HUES64 (cell line): ENCODE measurements at regions not wholly inside any gene's neighbourhood (a gene's known extent, or its start where the extent isn't known, plus 50 kb on each side); places are given as distances from the start of the nearest gene placed in this dataset.

Experiments used
- H3K27ac ChIP-seq: 2 replicates; pipeline ENCODE4 v1.7.0; 2013; ENCODE audit warnings: low read depth, low read length, inconsistent platforms
- H3K27me3 ChIP-seq: 2 replicates; pipeline ENCODE4 v1.6.1; 2013; ENCODE audit warnings: mild to moderate bottlenecking, low read length; ENCODE audit not compliant: insufficient read depth
- H3K36me3 ChIP-seq: 2 replicates; pipeline ENCODE4 v1.6.1; 2013; ENCODE audit warnings: mild to moderate bottlenecking, low read length; ENCODE audit not compliant: insufficient read depth
- H3K4me1 ChIP-seq: 2 replicates; pipeline ENCODE4 v1.6.1; 2013; ENCODE audit warnings: mild to moderate bottlenecking, low read length, moderate library complexity; ENCODE audit not compliant: insufficient read depth
- H3K4me3 ChIP-seq: 2 replicates; pipeline ENCODE4 v1.5.1; 2013; ENCODE audit warnings: mild to moderate bottlenecking, low read length, moderate library complexity
- H3K9ac ChIP-seq: 2 replicates; pipeline ENCODE4 v1.6.1; 2013; ENCODE audit warnings: mild to moderate bottlenecking, low read depth, low read length
- H3K9me3 ChIP-seq: 2 replicates; pipeline ENCODE4 v1.6.1; 2013; ENCODE audit warnings: low read depth, low read length; ENCODE audit not compliant: insufficient read depth
- WGBS: fragments of 150-250, 120-280 bp; methylation state at CpG from one replicate; pipeline ENCODE4 v1.1.7; 2013; ENCODE audit warnings: missing lambda C conversion rate; 5-methylcytosine and 5-hydroxymethylcytosine counted together

DNA sequence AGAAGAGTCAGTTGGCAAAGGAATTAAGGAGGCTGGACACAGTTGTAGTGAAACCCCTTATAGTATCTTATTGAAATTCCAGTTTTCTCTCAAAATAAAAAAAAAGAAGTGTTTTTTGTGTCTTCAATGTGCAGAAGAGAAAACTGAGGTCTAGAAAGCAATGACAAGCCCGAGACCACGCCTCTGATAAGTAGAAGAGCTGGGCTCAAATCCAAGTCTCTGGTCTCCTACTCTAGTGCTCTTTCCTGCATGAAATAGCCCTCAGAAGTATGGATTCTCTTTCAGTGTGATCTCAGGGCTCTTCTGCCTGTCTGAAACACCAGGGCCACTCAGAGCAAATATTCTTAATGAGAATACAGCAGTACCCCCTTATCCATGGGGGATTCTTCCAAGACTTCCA, 200.9 kb downstream of the KIF18A start:
- H3K9me3 ChIP-seq = no peaks in the 10 kb centered on the region
- no peak overlapping the region for H3K27ac ChIP-seq
- no peak overlapping the region for H3K9ac ChIP-seq
- no peaks in the 10 kb centered on the region for H3K27me3 ChIP-seq
- H3K4me1 ChIP-seq = no peaks in the 10 kb centered on the region
- no peaks in the 10 kb centered on the region for H3K36me3 ChIP-seq
- H3K4me3 ChIP-seq = no peak overlapping the region
- 95% methylated on average over 2 of the region's 2 CpGs for WGBS

DNA sequence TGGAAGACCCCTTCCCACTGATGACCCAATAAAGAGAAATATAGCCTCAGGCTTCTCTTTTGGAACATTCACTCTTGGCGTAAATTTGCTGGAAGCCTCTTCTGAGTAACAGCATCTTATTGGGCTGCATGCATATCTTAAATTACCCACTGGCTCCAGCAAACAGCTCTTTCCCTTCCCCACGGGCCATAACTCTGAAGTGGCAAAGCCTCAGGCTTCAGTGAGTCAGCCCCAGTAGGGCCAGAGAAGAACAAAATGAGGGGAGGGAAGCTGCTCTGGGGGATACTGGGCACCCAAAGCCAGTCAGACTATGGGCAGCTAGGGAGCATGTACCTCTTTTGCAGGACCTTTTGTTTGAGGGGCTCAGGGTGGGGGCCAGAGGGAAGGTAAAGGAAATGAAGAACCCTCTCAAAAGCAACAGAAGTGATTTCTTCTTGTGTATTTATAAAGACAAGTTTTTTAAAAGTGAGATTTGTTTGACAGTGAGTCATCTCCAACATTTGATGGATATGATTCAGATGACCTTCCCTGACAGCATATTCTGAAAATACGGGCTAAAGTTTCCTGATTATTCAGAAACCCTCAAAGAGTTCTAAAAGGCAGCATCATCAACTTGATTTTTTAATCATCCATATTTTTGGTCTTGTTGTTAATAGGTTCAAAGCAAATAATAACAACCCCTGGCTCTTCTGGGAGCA, 203.4 kb downstream of the KIF18A start:
- Histone ChIP-seq H3K27ac (no peak overlapping the region), H3K27me3 (no peaks in the 10 kb centered on the region), H3K9me3 (no peaks in the 10 kb centered on the region), H3K9ac (no peak overlapping the region), H3K4me3 (no peak overlapping the region), H3K36me3 (no peaks in the 10 kb centered on the region), H3K4me1 (no peaks in the 10 kb centered on the region)
- 86% methylated on average over 3 of the region's 3 CpGs for WGBS

DNA sequence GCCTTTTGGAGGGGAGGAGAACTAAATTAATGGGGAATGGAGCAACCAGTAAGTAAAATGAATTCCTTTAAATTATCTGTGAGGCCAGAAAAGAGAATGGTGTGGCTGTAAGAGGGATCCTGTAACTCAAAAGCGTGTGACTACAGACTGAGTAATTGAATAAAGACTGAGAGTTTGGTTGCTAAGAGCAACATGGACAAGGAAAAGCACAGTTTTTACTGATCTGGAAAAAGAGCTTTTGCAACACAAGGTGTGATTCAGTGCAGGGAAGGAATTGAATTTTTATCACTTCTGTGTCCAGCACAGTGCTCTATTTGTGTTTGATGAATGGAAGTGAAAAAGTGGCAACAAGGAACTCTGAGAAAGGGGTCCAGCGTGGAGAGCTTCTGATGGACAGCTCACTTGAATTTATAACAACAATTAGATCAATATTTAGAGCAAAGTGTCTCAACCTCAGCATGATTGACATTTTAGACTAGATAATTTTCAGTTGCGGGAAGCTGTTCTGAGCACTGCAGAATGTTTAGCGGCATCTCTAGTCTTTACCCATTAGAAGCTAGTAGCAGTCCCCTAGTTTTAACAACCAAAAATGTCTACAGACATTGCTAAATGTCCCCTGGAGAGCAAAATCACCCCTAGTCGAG, 202.8 kb upstream of the BDNF start:
- no peaks in the 10 kb centered on the region for H3K27me3 ChIP-seq
- no peaks in the 10 kb centered on the region for H3K4me1 ChIP-seq
- WGBS = 93% methylated on average over 5 of the region's 5 CpGs
- no peak overlapping the region for H3K4me3 ChIP-seq
- H3K9me3 ChIP-seq = no peaks in the 10 kb centered on the region
- H3K27ac ChIP-seq = no peak overlapping the region
- H3K36me3 ChIP-seq = no peaks in the 10 kb centered on the region
- no peak overlapping the region for H3K9ac ChIP-seq

DNA sequence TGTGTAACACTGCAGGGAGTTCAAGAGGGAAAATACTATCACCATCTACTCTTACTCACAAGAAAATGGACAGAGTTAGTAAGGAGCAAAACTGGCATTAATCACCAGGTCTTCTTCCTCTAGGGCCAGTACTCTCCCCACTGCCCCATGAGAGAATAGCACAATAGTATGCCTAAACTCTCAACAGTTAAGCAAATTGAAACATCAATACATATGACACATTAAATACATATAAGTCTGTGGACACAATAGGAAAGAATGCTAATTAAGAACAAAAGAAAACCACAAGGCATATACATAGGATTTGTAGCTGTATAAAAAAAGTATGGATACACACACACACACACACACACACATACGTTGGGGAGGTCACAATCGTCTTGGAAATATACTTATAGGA, 197.9 kb upstream of the BDNF start:
- H3K4me1 ChIP-seq = peaks cover 9% of the 10 kb centered on the region; the same call in 1 of the 2 replicates
- H3K9ac ChIP-seq = no peak overlapping the region
- H3K27ac ChIP-seq = no peak overlapping the region
- H3K36me3 ChIP-seq = no peaks in the 10 kb centered on the region
- H3K9me3 ChIP-seq = no peaks in the 10 kb centered on the region
- WGBS = 100% methylated on average over 1 of the region's 2 CpGs
- no peaks in the 10 kb centered on the region for H3K27me3 ChIP-seq
- H3K4me3 ChIP-seq = no peak overlapping the region

DNA sequence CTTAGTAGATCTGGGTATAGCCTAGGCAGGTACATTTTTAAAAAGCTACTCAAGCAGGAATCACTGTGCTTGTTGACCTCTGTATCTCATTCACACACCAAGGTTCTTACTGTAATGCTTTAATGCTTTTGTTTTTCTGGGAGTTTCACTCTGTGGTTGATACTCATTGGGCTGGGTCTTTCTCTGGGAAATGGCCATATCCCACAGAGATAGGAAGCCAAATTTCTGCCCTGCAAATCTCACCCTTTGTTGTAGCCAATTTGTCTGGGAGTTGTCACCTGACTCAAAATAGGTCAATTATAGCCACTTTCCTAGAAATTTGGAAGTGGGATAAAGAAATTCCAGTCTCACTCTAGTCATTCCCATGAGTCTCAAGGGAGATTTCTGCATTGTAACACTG, 195.8 kb upstream of the BDNF start:
- Histone ChIP-seq H3K4me1 (peaks cover 9% of the 10 kb centered on the region; the same call in 1 of the 2 replicates), H3K27me3 (no peaks in the 10 kb centered on the region), H3K9ac (no peak overlapping the region), H3K27ac (no peak overlapping the region), H3K36me3 (no peaks in the 10 kb centered on the region), H3K4me3 (no peak overlapping the region), H3K9me3 (no peaks in the 10 kb centered on the region)

DNA sequence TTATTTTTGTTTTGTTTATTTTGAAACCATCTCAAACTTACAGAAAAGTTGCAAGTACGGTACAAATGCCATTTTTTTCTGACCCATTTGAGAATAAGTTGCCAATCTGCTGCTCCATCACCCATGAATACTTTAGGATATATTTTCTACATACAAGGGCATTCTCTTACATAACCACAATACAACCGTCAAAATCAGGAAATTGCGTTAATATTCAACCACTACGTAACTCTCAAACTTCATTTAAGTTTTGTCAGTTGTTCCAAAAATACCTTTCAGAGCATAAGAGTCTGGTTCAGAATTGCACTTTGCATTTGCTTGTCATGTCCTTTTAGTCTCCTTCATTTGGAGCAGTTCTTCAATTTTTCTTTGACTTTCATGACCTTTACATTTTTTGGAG, 194.3 kb upstream of the BDNF start:
- no peaks in the 10 kb centered on the region for H3K27me3 ChIP-seq
- WGBS = 96% methylated on average over 4 of the region's 4 CpGs

DNA sequence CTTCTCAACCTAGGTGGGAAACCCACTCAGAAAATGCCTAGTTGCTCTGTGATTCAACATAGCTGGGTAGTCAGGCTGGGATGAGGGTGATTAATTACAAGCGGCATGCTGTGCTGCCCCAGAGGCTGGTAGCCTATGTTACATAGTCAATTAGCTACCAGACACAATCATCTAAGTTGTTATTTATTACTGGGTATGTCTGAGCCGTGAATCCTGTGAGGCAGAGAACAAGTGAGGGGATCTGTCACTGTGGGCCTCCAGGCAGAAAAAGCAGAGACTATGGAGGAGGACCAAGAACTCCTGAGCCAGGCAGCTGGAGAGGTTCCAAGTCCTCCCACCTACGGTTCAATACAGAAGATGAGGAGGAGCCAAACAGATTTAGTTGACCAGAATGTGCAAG, 186.6 kb upstream of the BDNF start:
- H3K9ac ChIP-seq = no peak overlapping the region
- H3K4me1 ChIP-seq = no peaks in the 10 kb centered on the region
- WGBS = 62% methylated on average over 3 of the region's 3 CpGs
- H3K36me3 ChIP-seq = no peaks in the 10 kb centered on the region
- H3K27ac ChIP-seq = no peak overlapping the region
- no peak overlapping the region for H3K4me3 ChIP-seq
- H3K9me3 ChIP-seq = no peaks in the 10 kb centered on the region
- H3K27me3 ChIP-seq = no peaks in the 10 kb centered on the region

More for the DNA sequence above, 194.3 kb upstream of the BDNF start:
- Histone ChIP-seq H3K36me3 (no peaks in the 10 kb centered on the region), H3K4me3 (no peak overlapping the region), H3K27ac (no peak overlapping the region), H3K4me1 (peaks cover 9% of the 10 kb centered on the region; the same call in 1 of the 2 replicates), H3K9ac (no peak overlapping the region), H3K9me3 (no peaks in the 10 kb centered on the region)

DNA sequence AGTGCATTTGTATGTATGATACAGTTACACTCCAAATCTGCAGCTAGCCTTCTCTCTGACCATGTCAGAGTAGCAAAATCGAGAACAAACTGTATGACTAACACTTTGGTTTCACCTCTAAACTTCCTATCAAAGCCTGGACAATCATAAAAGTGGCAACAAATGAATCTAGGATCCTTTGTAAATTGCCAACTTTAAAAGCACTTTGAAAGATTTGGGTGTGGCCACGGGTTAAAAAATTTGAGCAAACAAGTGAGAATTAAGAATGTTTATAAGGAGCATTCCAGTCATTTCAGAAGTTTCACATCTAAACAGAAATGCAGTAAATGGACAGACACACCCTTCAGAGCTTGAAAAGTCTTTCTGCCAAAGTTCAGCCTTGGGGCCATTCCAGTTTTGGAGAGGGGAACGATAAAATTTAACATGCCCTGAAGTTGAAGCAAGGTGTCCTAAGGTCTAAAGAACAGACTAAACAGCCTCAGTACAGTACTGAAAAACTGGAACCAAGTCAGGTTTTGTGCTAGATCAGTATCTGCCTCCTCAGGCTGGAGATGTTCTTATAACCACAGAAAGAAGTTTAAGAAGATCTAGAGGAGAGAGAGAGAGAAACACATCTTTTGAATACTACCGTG, 181.9 kb upstream of the BDNF start:
- Histone ChIP-seq H3K27ac (no peak overlapping the region), H3K4me1 (no peaks in the 10 kb centered on the region), H3K27me3 (no peaks in the 10 kb centered on the region), H3K9me3 (no peaks in the 10 kb centered on the region), H3K4me3 (no peak overlapping the region), H3K9ac (no peak overlapping the region), H3K36me3 (no peaks in the 10 kb centered on the region)
- 98% methylated on average over 4 of the region's 4 CpGs for WGBS

DNA sequence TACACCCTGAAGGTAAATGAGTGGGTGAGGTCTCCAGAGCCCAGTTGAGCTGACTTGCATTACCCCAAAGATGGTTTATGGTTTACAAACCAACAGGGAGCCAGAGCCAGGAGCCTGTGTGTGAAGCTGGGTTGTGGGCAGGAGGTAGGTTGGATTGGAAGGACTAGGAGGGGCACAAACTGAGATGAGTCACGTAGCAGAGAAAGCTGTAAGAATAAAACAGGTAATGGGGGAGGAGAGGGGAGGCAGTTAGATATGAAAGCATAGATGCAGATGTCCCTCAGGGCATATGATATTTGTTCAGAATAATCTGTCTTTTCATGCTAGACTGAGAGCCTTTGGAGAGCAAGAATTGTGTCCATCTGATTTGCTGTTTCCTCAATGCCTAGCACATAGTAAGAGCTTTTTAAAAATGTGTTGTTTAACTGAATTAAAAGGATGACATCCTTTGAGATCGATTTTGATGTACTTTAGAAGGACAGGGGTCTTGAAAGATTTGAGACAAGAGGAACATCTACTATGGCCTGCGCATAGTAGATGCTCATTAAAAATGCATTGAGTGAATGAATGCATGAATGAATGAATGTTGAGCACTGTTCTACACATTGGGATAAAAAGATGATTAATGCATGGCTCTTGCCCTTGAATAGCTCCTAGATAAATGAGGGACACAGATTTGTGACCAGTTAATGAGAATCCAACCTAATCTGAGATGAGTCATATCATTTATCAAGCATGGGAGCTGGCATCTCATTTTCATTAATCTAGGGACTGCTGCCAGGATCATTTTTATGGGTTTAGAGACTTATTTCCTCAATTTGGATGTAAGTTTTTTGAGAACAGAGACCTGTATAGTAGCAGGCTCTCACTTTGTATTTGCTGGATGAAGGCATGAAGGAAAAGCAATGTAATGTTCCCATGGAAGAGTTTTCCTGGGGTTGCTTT, 175.8 kb upstream of the BDNF start:
- H3K27ac ChIP-seq = no peak overlapping the region
- no peaks in the 10 kb centered on the region for H3K9me3 ChIP-seq
- H3K36me3 ChIP-seq = no peaks in the 10 kb centered on the region
- no peak overlapping the region for H3K9ac ChIP-seq
- WGBS = 90% methylated on average over 3 of the region's 3 CpGs
- H3K4me1 ChIP-seq = no peaks in the 10 kb centered on the region
- H3K27me3 ChIP-seq = no peaks in the 10 kb centered on the region
- H3K4me3 ChIP-seq = no peak overlapping the region

DNA sequence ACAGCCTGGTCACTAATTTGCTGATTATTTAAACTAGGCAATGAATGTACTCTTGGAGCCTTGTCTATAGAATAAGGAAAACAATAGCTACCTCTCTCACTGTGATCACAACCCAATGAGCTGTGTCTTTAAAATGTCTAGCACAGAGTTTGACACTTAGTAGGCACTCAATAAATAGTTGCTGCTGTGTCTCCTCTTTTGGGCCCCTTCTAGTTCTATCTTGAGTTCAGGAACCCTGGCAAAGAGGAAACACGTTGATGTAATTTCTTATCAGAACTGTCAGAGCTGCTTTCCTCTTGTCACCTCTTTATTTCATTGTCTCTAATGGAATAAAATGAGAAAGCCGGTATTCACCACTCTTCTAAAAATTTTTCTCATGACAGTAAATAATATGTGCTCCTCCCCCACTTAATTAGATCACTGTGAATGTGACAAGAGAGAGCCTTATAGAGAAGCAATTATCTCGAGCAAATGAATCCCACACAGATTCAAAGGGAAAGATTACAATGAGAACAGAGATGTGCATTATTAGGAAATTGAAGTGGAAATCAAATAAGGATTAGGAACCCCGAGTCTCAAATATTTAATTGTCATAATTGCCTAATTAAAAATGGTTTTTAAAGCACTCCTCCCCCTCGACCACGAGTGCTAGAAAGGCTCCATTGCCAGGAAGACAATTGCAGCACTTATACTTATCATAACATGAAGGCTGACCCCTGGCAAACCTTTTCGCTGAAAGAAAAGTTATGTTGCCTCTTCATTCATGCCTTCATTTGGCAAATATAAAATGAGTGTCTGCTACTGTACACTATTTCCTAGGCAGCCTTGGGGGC, 175.0 kb upstream of the BDNF start:
- H3K9me3 ChIP-seq = no peaks in the 10 kb centered on the region
- no peaks in the 10 kb centered on the region for H3K36me3 ChIP-seq
- no peaks in the 10 kb centered on the region for H3K4me1 ChIP-seq
- H3K4me3 ChIP-seq = no peak overlapping the region
- WGBS = 90% methylated on average over 6 of the region's 7 CpGs
- no peak overlapping the region for H3K27ac ChIP-seq
- H3K27me3 ChIP-seq = no peaks in the 10 kb centered on the region
- no peak overlapping the region for H3K9ac ChIP-seq
